GM19351 (cell line): ENCODE measurements at regions not wholly inside any gene's neighbourhood (a gene's known extent, or its start where the extent isn't known, plus 50 kb on each side); places are given as distances from the start of the nearest gene placed in this dataset.

Experiments used
- ATAC-seq: cut with Tn5 transposase; IDR thresholded peaks from one replicate; pipeline ENCODE4 v1.9.1; 2021; ENCODE audit warnings: mild to moderate bottlenecking, moderate library complexity; ENCODE audit not compliant: unreplicated experiment

- ATAC-seq: no peak
Measured at GRCh38 chr18:34591920-34592444, 118.1 kb upstream of the DTNA start.

GRCh38 chr18:34592481-34592880 lies 117.6 kb upstream of the DTNA start:
- no peak for ATAC-seq

GRCh38 chr18:34592961-34593382 lies 117.1 kb upstream of the DTNA start:
- no peak for ATAC-seq

GRCh38 chr18:34594266-34594665 lies 115.8 kb upstream of the DTNA start:
- no peak for ATAC-seq

GRCh38 chr18:34595690-34596089 lies 114.4 kb upstream of the DTNA start:
- no peak for ATAC-seq

GRCh38 chr18:34598120-34598635 lies 111.9 kb upstream of the DTNA start:
- ATAC-seq: no peak

- no peak for ATAC-seq
Measured at GRCh38 chr18:34600158-34600557, 109.9 kb upstream of the DTNA start.

- ATAC-seq: no peak
Measured at GRCh38 chr18:34600874-34601656, 109.0 kb upstream of the DTNA start.

- no peak for ATAC-seq
Measured at GRCh38 chr18:34604591-34604990, 105.5 kb upstream of the DTNA start.

- ATAC-seq: no peak
Measured at GRCh38 chr18:34606851-34607250, 103.2 kb upstream of the DTNA start.

- no peak for ATAC-seq
Measured at GRCh38 chr18:34608064-34608463, 102.0 kb upstream of the DTNA start.

- no peak for ATAC-seq
Measured at GRCh38 chr18:34609986-34610648, 100.0 kb upstream of the DTNA start.

GRCh38 chr18:34611904-34612303 lies 98.2 kb upstream of the DTNA start:
- ATAC-seq: no peak

GRCh38 chr18:34620258-34620861 lies 89.7 kb upstream of the DTNA start:
- no peak for ATAC-seq

GRCh38 chr18:34623557-34623956 lies 86.5 kb upstream of the DTNA start:
- no peak for ATAC-seq

GRCh38 chr18:34624551-34624950 lies 85.5 kb upstream of the DTNA start:
- no peak for ATAC-seq

GRCh38 chr18:34626404-34627136 lies 83.5 kb upstream of the DTNA start:
- no peak for ATAC-seq

- ATAC-seq: no peak
Measured at GRCh38 chr18:34627137-34627920, 82.8 kb upstream of the DTNA start.

GRCh38 chr18:34631093-34631966 lies 78.8 kb upstream of the DTNA start:
- ATAC-seq: no peak
